Occipital lobe (tissue), 1 donor: ENCODE measurements at regions not wholly inside any gene's neighbourhood (a gene's known extent, or its start where the extent isn't known, plus 50 kb on each side); places are given as distances from the start of the nearest gene placed in this dataset.
"Not testable (repeated sequence)": the region's sequence is repeated elsewhere in the genome, so short reads cannot be mapped to it uniquely, and the experiment has no call there.

Source experiments
- DNase-seq: peaks from one replicate; lab custom pipeline; 2025; lab: John Stamatoyannopoulos, UW

DNA sequence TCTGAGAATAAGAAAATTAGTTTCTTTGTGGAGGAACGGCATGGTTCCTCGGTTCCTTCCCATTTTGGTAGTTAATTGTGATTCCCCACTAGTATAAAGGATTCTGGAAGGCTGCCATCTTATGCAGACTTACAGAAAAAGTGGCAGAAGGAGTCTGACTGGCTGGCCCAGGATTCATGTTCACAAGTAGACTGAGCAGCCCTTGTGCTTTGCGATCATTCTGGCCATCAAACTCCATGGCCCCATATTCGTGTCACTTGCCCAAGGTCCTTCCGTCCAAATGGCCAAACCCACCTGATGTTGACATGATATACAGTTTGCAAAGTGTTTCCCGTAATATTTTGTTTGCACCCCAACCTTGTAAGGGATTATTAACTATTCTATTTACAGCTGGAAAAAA is 297.2 kb upstream of the AMIGO2 start:
- no peak for DNase-seq

DNA sequence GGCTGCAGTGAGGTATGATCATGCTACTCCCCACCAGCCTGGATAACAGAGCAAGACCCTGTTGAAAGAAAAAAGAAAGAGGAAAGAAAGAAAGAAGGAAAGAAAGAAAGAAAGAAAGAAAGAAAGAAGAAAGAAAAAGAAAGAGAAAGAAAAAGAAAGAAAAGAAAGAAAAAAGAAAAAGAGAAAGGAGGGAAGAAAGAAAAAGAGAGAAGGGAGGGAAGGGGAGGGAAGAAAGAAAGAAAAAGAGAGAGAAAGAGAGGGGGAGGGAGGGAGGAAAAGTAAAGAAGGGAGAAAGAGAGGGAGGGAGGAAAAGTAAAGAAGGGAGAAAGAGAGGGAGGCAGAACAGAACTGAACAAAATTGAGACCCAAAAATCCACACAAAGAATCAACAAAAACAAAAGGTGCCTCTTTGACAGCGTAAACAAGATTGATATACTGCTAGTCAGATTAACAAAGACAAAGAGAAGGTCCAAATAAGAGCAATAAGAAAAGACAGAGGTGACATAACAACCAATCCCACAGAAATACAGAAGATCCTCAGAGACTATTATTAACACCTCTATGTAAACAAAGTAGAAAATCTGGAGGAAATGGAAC is 293.9 kb upstream of the AMIGO2 start:
- no peak for DNase-seq

GRCh38 chr12:47370421-47370820 is 290.7 kb upstream of the AMIGO2 start:
- no peak for DNase-seq

GRCh38 chr12:47369085-47369484 is 289.3 kb upstream of the AMIGO2 start:
- DNase-seq: no peak

DNA sequence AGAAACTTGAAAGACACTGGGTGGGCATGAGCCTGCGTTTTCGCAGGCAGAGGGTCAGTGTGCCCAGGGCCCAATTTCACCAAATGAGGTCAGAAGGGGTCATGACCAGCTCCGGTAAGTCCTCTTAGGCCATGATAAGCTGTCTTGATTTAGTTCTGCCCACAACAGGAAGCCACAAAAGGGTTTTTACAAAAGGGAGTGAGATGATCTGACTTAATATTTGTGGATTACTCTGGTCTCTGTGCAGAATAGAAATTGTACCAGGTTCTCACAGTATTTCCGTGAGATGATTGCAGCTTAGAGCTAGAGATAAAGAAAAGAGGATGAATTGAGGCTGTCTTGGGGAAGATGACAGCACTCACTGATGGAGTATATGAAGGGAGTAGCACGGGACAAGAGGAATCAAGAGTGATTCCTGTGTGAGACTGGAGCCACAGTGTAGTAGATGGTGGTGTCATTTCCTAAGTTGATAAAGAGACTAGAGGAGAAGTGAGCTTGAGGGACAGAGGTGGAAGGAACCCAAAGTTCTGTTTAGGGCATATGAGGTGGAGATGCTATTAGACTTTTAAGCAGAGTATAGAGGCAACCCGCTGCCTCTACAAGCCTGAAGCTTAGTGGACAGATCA is 288.3 kb upstream of the AMIGO2 start:
- DNase-seq: no peak

GRCh38 chr12:47366579-47366978 is 286.8 kb upstream of the AMIGO2 start:
- DNase-seq: no peak

- DNase-seq: no peak
These were observed 286.4 kb upstream of the AMIGO2 start for GRCh38 chr12:47366157-47366556.

- not testable (repeated sequence) for DNase-seq
These were observed 285.8 kb upstream of the AMIGO2 start for GRCh38 chr12:47365443-47366076.

GRCh38 chr12:47364261-47364660 is 284.5 kb upstream of the AMIGO2 start:
- no peak for DNase-seq

DNA sequence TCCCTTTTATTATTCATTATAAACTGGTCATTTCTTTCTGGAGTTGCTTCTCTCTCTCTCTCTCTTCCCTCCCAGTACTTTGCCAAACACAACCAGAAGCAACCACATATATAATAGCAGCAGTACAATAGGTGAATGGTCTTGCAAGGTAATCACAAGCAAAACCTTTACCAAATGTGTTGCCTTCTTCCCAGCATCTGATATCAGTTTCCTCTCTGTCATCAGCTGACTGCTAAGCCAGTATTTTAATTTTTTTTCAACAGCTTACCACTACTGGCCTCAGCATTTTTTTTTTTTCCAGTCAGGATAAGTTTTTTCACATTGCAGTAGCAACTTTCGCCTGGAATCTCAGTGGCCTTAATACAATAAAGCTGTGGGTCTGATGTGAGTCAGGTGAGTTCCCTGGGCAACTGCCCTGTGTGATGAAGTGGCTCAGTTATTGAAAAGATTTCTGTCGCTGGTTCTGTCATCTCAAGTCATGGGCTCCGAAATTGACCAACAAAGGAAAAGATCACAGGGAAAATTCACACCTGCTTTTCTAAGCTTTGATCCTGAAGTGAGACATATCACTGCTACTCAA is 282.5 kb upstream of the AMIGO2 start:
- no peak for DNase-seq

GRCh38 chr12:47361389-47362021 is 281.7 kb upstream of the AMIGO2 start:
- DNase-seq: no peak

GRCh38 chr12:47360771-47361388 is 281.1 kb upstream of the AMIGO2 start:
- no peak for DNase-seq

DNA sequence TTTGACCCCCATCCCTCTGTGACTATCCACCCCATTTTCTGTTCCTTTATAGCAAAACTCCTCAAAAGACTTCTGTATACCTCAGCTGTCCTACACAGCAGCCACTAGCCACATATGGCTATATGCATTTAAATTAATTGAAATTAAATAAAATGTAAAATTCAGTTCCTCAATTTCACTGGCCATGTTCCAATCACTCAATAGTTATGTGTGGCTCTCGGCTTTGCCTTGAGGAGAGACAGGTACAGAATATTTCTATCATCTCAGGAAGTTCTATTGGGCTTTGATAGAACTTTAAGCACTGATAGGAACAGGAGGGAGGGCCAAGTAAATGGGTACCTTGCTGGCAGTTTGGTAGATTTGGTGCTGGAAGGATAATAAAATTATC is 280.3 kb upstream of the AMIGO2 start:
- DNase-seq: no peak

DNA sequence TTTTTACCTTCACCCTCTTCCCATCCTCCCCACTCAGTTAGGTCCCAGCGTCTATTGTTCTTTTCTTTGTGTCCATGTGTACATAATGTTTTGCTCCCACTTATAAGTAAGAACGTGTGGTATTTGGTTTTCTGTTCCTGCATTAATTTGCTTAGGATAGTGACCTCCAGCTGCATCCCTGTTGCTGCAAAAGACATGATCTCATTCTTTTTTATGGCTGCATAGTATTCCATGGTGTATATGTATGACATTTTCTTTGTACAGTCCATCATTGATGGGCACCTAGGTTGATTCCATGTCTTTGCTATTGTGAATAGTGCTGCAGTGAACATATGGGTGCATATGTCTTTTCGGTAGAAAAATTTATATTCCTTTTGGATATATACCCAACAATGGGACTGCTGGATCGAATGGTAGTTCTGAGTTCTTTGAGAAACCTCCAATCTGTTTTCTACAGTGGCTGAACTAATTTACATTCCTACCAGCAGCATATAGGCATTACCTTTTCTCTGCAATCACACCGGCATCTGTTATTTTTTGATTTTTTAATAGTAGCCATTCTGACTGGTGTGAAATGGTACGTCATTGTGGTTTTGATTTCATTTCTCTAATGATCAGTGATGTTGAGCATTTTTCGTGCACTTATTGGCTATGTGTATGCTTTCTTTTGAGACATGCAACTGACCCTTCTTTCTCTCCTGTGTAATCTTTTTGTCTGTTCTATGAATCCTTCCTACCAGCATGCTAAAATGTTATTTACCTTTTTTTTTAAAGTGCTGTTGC is 279.7 kb upstream of the AMIGO2 start:
- no peak for DNase-seq

DNA sequence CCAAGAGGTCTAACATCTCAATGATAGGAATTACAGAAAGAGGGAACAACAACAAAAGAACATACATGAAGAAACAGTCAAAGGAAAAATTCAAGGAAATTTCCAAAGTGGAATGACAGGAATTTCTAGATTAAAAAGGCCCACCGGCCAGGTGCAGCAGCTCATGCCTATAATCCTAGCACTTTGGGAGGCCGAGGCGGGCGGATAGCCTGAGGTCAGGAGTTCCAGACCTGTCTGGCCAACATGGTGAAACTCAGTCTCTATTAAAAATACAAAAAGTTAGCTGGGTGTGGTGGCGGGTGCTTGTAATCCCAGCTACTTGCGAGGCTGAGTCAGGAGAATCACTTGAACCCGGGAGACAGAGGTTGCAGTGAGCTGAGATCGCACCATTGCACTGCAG is 277.2 kb upstream of the AMIGO2 start:
- not testable (repeated sequence) for DNase-seq

DNA sequence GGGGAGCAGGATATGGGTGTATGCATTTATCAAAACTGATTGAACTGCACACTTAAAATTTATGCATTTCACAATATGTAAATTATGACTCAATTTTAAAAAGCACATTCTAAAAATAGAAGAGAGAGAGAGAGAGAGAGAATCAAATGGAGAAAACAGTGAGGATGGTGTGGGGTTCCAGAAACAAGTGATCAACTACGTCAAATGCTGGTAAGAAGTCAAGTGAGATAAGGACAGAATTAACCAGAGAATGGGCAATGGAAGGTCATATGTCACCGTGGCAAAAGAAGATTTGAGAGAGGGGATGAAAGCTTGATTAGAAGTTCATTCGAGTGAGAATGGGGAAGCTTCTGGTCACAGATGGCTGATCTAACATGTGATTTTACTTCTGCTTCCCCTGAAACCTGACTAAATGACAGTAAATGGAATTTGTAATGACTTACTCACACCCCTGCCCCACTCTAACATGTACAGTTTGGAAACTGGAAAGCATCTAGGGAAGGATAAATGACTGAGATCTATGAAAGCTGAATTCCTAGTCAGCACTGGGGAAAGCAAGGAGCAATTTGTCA is 276.5 kb upstream of the AMIGO2 start:
- no peak for DNase-seq

- no peak for DNase-seq
These were observed 273.7 kb upstream of the AMIGO2 start for GRCh38 chr12:47353508-47353907.

DNA sequence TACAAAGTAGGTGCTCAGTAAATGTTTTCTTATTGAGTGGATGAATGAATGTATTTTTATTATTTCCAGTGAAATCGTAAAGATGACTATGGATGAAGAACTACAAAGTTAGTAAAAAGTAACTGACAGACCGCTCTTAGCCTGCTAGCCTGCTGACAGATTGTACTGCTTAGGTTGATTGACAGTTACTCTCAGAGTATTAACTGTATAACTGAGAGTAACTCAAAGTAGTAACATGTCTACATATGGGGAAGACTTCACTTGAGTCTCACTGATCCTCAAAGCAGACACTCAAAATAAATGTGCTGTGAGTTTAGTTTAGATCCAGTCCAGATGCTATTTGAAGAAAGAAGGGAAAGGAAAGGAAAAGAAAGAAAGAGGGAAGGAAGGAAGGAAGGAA is 272.3 kb upstream of the AMIGO2 start:
- DNase-seq: no peak

- DNase-seq: no peak
These were observed 271.8 kb upstream of the AMIGO2 start for GRCh38 chr12:47351526-47351925.

- DNase-seq: no peak
These were observed 270.3 kb upstream of the AMIGO2 start for GRCh38 chr12:47350062-47350408.
